ENCODE measurements at regions not wholly inside any gene's neighbourhood (a gene's known extent, or its start where the extent isn't known, plus 50 kb on each side); places are given as distances from the start of the nearest gene placed in this dataset.
A peak's percentile ranks its signal among the peaks of the same experiment; 100 is the strongest.

GRCh38 chr14:49946320-49947141 is 53.6 kb downstream of the ARF6 start:
- no peaks in the 10 kb centered on the region for H3K36me3 Mint-ChIP-seq (ENCODE audit: low read depth)
- peak overlapping the region; percentile 66; the same call in 1 of the 2 replicates for H2AFZ ChIP-seq
- no peaks in the 10 kb centered on the region for H4K20me1 ChIP-seq (replicated peaks; ENCODE audit: insufficient read depth)
- H3K4me1 ChIP-seq (ENCODE audit: insufficient read depth) = no peaks in the 10 kb centered on the region
- no peak for DNase-seq (ENCODE audit: low spot score)
- no peaks in the 10 kb centered on the region for H3K27me3 ChIP-seq (ENCODE audit: insufficient read depth)
- TF ChIP-seq STAT1 (IDR thresholded peaks at IDR 0.05; ENCODE audit: unreplicated experiment) (no peak), ETS1 (IDR thresholded peaks at IDR 0.05) (no peak), JUNB (IDR thresholded peaks at IDR 0.05; ENCODE audit: unreplicated experiment) (no peak), ZNF114 (CRISPR knock-in tag; IDR thresholded peaks at IDR 0.05) (no peak), REST (IDR thresholded peaks at IDR 0.05; ENCODE audit: unreplicated experiment) (no peak), NANOG (IDR thresholded peaks at IDR 0.05; ENCODE audit: borderline replicate concordance) (no peak), CREB1 (CRISPR knock-in tag; IDR thresholded peaks at IDR 0.05; ENCODE audit: low read depth) (no peak), EZH2 (IDR thresholded peaks at IDR 0.05; ENCODE audit: low read depth, unreplicated experiment) (no peak), ZNF462 (CRISPR knock-in tag; IDR thresholded peaks at IDR 0.05) (no peak), CTCF (conservative IDR thresholded peaks at IDR 0.05; ENCODE audit: low read depth in 2 of 2) (no peak), EZH2phosphoT487 (IDR thresholded peaks at IDR 0.05; ENCODE audit: unreplicated experiment) (no peak), ZNF331 (CRISPR knock-in tag; IDR thresholded peaks at IDR 0.05; ENCODE audit: low read depth) (no peak), POLR2AphosphoS5 (IDR thresholded peaks at IDR 0.05; ENCODE audit: low read depth) (no peak)
- no peak overlapping the region for H3K27ac ChIP-seq (ENCODE audit: low read depth)
- H3K79me2 ChIP-seq (replicated peaks; ENCODE audit: insufficient read depth) = no peaks in the 10 kb centered on the region
- H3K36me3 ChIP-seq (ENCODE audit: insufficient read depth) = no peaks in the 10 kb centered on the region
- no peak overlapping the region for H3K4me3 Mint-ChIP-seq
- H3K4me2 ChIP-seq = no peak overlapping the region
- H3K27me3 Mint-ChIP-seq (ENCODE audit: insufficient read depth, low read depth, poor library complexity) = peaks cover 3% of the 10 kb centered on the region
- H3F3A ChIP-seq (replicated peaks; ENCODE audit: low read depth) = no peaks in the 10 kb centered on the region
- no peak for ATAC-seq
- H3K9me3 Mint-ChIP-seq = no peaks in the 10 kb centered on the region
- H3K9me2 ChIP-seq (ENCODE audit: insufficient read depth) = no peaks in the 10 kb centered on the region
- H3K4me1 Mint-ChIP-seq = 0 out of 3 replicates have a peak, but pooled peaks cover 4% of the 10 kb centered on the region
- no peak overlapping the region for H3K27ac Mint-ChIP-seq
- H3K4me3 ChIP-seq = no peak overlapping the region

Data from GM23338 (cell line).